Natural killer cell (primary cell): ENCODE measurements at regions not wholly inside any gene's neighbourhood (a gene's known extent, or its start where the extent isn't known, plus 50 kb on each side); places are given as distances from the start of the nearest gene placed in this dataset.
"Not testable (repeated sequence)": the region's sequence is repeated elsewhere in the genome, so short reads cannot be mapped to it uniquely, and the experiment has no call there.

Experiments used
- ATAC-seq, 3 donors: fragments of 150-1000 bp in 2 of 3; fragments of 200-7000 bp in 1 of 3; cut with Tn5 transposase; 1 replicate in 1 of 3; 2 replicates in 2 of 3; pipeline ENCODE4 v1.10.0; 2021; ENCODE audit warnings: mild to moderate bottlenecking in 2 of 3, moderate library complexity in 2 of 3
- DNase-seq, 2 donors: peaks; one replicate each; pipeline versions ENCODE4 v3.0.0 to v3.0.0-alpha.2; 2013 to 2021; ENCODE audit warnings: mixed read lengths in 1 of 2
- H3K27ac ChIP-seq: one replicate; pipeline ENCODE4 v1.5.1; 2013; ENCODE audit warnings: mild to moderate bottlenecking, low read length
- H3K27me3 ChIP-seq: one replicate; pipeline ENCODE4 v1.6.1; 2013; ENCODE audit warnings: low read length; ENCODE audit not compliant: control insufficient read depth, insufficient read depth
- H3K36me3 ChIP-seq: one replicate; pipeline ENCODE4 v1.6.1; 2013; ENCODE audit warnings: low read length; ENCODE audit not compliant: control insufficient read depth, insufficient read depth
- H3K4me1 ChIP-seq: one replicate; pipeline ENCODE4 v1.6.1; 2013; ENCODE audit warnings: low read length; ENCODE audit not compliant: control insufficient read depth, insufficient read depth
- H3K4me3 ChIP-seq: one replicate; pipeline ENCODE4 v1.5.1; 2013; ENCODE audit warnings: low read length
- H3K9me3 ChIP-seq: one replicate; pipeline ENCODE4 v1.6.1; 2013; ENCODE audit warnings: low read length; ENCODE audit not compliant: control insufficient read depth, insufficient read depth
- H3K27ac Mint-ChIP-seq, 2 donors: one replicate each; pipeline ENCODE4 v1.8.0; 2022; ENCODE audit warnings: mild to moderate bottlenecking in 2 of 2, mixed read lengths in 2 of 2, moderate library complexity in 1 of 2
- H3K27me3 Mint-ChIP-seq, 2 donors: one replicate each; pipeline ENCODE4 v1.8.0; 2022; ENCODE audit warnings: low read depth in 2 of 2, mixed read lengths in 2 of 2
- H3K36me3 Mint-ChIP-seq: one replicate; pipeline ENCODE4 v1.8.0; 2022; ENCODE audit warnings: mixed read lengths
- H3K4me1 Mint-ChIP-seq, 2 donors: one replicate each; pipeline ENCODE4 v1.8.0; 2022; ENCODE audit warnings: mixed read lengths in 2 of 2
- H3K4me3 Mint-ChIP-seq: one replicate; pipeline ENCODE4 v1.8.0; 2022; ENCODE audit warnings: mild to moderate bottlenecking, moderate library complexity, mixed read lengths
- H3K9me3 Mint-ChIP-seq, 2 donors: one replicate each; pipeline ENCODE4 v1.8.0; 2022; ENCODE audit warnings: mixed read lengths in 2 of 2
- WGBS: methylation state at CpG from one replicate; pipeline ENCODE4 v1.1.7; 2013; ENCODE audit warnings: missing lambda C conversion rate; ENCODE audit not compliant: insufficient coverage; 5-methylcytosine and 5-hydroxymethylcytosine counted together
- intact Hi-C: fragments of 100-400 bp; cut with micrococcal nuclease; formaldehyde crosslinking; loops from one replicate; pipeline ENCODE4 v1.14.2; 2022
- TF ChIP-seq, protein P1 (sequence below): fragments of 200-600 bp; IDR thresholded peaks from one replicate; pipeline ENCODE4 v1.8.0; 2022; ENCODE audit warnings: antibody characterized with exemption

DNA sequence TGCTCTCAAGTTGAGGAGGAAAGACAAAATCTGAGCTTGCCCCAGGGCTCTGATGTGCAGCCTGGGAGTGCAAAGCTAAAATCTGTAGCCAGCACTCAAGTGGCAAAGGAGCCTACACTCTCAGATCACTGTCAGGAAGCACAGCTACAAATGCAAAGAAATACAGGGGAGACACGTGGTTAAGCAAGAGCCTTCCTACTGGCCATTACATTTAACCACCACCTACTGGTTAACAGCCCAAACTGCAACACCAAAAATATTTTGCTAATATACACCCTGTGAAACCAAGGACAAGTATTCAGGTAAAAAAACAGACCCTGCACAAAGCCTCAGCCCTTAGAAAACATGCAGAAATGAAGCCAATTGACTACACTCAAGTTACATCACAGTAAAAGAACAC lies 170.4 kb upstream of the FGF16 start:
- no peaks in the 10 kb centered on the region for H3K27me3 ChIP-seq
- TF ChIP-seq, protein P1, sequence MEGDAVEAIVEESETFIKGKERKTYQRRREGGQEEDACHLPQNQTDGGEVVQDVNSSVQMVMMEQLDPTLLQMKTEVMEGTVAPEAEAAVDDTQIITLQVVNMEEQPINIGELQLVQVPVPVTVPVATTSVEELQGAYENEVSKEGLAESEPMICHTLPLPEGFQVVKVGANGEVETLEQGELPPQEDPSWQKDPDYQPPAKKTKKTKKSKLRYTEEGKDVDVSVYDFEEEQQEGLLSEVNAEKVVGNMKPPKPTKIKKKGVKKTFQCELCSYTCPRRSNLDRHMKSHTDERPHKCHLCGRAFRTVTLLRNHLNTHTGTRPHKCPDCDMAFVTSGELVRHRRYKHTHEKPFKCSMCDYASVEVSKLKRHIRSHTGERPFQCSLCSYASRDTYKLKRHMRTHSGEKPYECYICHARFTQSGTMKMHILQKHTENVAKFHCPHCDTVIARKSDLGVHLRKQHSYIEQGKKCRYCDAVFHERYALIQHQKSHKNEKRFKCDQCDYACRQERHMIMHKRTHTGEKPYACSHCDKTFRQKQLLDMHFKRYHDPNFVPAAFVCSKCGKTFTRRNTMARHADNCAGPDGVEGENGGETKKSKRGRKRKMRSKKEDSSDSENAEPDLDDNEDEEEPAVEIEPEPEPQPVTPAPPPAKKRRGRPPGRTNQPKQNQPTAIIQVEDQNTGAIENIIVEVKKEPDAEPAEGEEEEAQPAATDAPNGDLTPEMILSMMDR, result no peak
- DNase-seq (no peak), ATAC-seq (no peak)
- no peak overlapping the region for H3K27ac ChIP-seq
- 25% methylated on average over 1 of the region's 1 CpG for WGBS
- peaks cover 0 to 6% of the 10 kb centered on the region in 2 donors for H3K9me3 Mint-ChIP-seq
- H3K27me3 Mint-ChIP-seq, result no peaks in the 10 kb centered on the region
- no peaks in the 10 kb centered on the region for H3K4me1 ChIP-seq
- no peaks in the 10 kb centered on the region for H3K36me3 ChIP-seq
- no peak overlapping the region for H3K27ac Mint-ChIP-seq
- H3K9me3 ChIP-seq, result no peaks in the 10 kb centered on the region
- H3K4me1 Mint-ChIP-seq, result no peaks in the 10 kb centered on the region
- H3K36me3 Mint-ChIP-seq, result no peaks in the 10 kb centered on the region
- intact Hi-C loops, result no loop called here
- H3K4me3 Mint-ChIP-seq, result no peak overlapping the region
- H3K4me3 ChIP-seq, result no peak overlapping the region

DNA sequence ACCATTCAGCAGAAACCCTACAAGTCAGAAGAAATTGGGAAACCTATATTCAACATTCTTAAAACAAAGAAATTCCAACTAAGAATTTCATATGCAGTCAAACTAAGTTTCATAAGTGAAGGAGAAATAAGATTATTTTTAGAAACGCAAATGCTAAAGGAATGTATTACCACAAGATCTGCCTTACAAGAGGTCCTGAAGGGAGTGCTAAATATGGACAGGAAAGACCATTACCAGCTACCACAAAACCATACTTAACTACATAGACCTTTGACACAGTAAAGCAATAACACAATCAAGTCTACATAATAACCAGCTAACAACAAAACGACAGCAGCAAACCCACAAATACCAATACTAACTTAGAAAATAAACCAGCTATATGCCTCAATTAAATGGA lies 169.3 kb upstream of the FGF16 start:
- H3K9me3 Mint-ChIP-seq, result peaks cover 0 to 6% of the 10 kb centered on the region in 2 donors
- no peak overlapping the region for H3K27ac ChIP-seq
- H3K4me1 ChIP-seq, result no peaks in the 10 kb centered on the region
- H3K4me3 ChIP-seq, result no peak overlapping the region
- H3K4me3 Mint-ChIP-seq, result no peak overlapping the region
- H3K9me3 ChIP-seq, result no peaks in the 10 kb centered on the region
- no peaks in the 10 kb centered on the region for H3K27me3 Mint-ChIP-seq
- no peaks in the 10 kb centered on the region for H3K36me3 Mint-ChIP-seq
- 43% methylated on average over 1 of the region's 2 CpGs for WGBS
- DNase-seq (no peak), ATAC-seq (no peak)
- H3K4me1 Mint-ChIP-seq, result no peaks in the 10 kb centered on the region
- intact Hi-C loops, result no loop called here
- no peaks in the 10 kb centered on the region for H3K36me3 ChIP-seq
- no peak overlapping the region for H3K27ac Mint-ChIP-seq
- TF ChIP-seq, protein P1, result no peak
- H3K27me3 ChIP-seq, result no peaks in the 10 kb centered on the region

DNA sequence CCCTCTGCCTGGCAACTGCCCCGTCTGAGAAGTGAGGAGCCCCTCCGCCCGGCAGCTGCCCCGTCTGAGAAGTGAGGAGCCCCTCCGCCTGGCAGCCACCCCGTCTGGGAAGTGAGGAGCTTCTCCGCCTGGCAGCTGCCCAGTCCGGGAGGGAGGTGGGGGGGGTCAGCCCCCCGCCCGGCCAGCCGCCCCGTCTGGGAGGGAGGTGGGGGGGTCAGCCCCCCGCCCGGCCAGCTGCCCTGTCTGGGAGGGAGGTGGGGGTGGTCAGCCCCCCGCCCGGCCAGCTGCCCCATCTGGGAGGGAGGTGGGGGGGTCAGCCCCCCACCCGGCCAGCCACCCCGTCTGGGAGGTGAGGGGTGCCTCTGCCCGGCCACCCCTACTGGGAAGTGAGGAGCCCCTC lies 167.8 kb upstream of the FGF16 start:
- intact Hi-C loops, H3K4me1 Mint-ChIP-seq, H3K27ac ChIP-seq, H3K36me3 Mint-ChIP-seq, H3K9me3 ChIP-seq, H3K36me3 ChIP-seq, H3K4me3 Mint-ChIP-seq, H3K27me3 Mint-ChIP-seq, H3K4me1 ChIP-seq, H3K9me3 Mint-ChIP-seq, H3K4me3 ChIP-seq, DNase-seq, ATAC-seq, H3K27ac Mint-ChIP-seq, H3K27me3 ChIP-seq: not testable (repeated sequence)
- no CpG with 5 or more reads among the region's 19 CpGs for WGBS

DNA sequence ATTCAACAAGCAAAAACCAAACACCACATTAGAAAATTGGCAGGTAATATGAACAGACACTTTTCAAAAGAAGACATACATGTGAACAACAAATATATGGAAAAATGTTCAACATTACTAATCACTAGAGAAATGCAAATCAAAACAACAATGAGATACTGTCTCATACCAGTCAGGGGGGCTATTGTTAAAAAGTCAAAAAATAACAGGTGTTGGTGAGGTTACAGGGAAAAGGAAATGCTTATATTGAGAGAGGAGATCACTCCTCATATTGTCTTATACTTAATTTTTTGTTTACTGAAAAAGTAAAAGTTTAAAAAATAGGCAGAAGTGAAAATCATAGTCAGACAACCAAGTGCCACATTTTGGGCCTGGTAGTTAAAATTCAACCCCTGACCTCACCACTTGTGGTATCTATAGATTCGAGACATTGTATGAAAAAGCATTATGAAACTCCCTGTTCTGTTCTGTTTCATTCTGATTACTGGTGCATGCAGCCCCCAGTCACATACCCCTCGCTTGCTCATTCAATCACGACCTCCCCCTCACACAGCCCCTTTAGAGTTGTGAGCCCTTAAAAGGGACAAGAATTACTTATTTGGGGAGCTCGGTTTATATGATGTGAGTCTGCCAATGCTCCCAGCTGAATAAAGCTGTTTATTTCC lies 153.7 kb upstream of the FGF16 start:
- ATAC-seq, result no peak
- TF ChIP-seq, protein P1, result no peak
- WGBS, result 78% methylated on average over 1 of the region's 4 CpGs
- Mint-ChIP-seq H3K4me3 (no peak overlapping the region), H3K27me3 (peaks cover 0 to 8% of the 10 kb centered on the region in 2 donors), H3K36me3 (no peaks in the 10 kb centered on the region), H3K4me1 (no peaks in the 10 kb centered on the region), H3K9me3 (peaks cover 0 to 3% of the 10 kb centered on the region in 2 donors), H3K27ac (no peak overlapping the region)
- no peaks in the 10 kb centered on the region for H3K36me3 ChIP-seq
- no peaks in the 10 kb centered on the region for H3K27me3 ChIP-seq
- H3K27ac ChIP-seq, result no peak overlapping the region
- no peaks in the 10 kb centered on the region for H3K4me1 ChIP-seq
- intact Hi-C loops, result no loop called here
- H3K4me3 ChIP-seq, result no peak overlapping the region
- H3K9me3 ChIP-seq, result no peaks in the 10 kb centered on the region
- DNase-seq, result no peak
